GM12878 (cell line): ENCODE measurements at regions not wholly inside any gene's neighbourhood (a gene's known extent, or its start where the extent isn't known, plus 50 kb on each side); places are given as distances from the start of the nearest gene placed in this dataset.

Source experiments
- CBX5 ChIP-seq: sonication (generic); IDR thresholded peaks from 2 replicates; pipeline ENCODE4 v1.6.1; 2016; ENCODE audit warnings: low read depth, moderate library complexity, mild to moderate bottlenecking, inconsistent platforms
- CEBPB ChIP-seq, 2 experiments: fragments of 150-350 bp in 1 of 2; IDR thresholded peaks; 2 replicates each; pipeline ENCODE4 v1.6.1; 2012 to 2014; ENCODE audit warnings: low read depth in 2 of 2, low read length in 2 of 2, borderline replicate concordance in 1 of 2, inconsistent platforms in 1 of 2
- DPF2 ChIP-seq: fragments of 450-650 bp; IDR thresholded peaks from 2 replicates; pipeline ENCODE4 v1.6.1; 2017; ENCODE audit warnings: mild to moderate bottlenecking
- EZH2 ChIP-seq: IDR thresholded peaks from 2 replicates; pipeline ENCODE4 v1.6.1; 2012; ENCODE audit warnings: low read depth, mild to moderate bottlenecking, control low read depth, inconsistent platforms, low read length, borderline replicate concordance; ENCODE audit not compliant: control insufficient read depth
- JUND ChIP-seq: IDR thresholded peaks from 2 replicates; pipeline ENCODE4 v1.6.1; 2012; ENCODE audit warnings: low read depth, mild to moderate bottlenecking, low read length, improper control_type of control experiment, moderate library complexity
- POLR2A ChIP-seq: IDR thresholded peaks from 2 replicates; pipeline ENCODE4 v1.6.1; 2011; ENCODE audit warnings: low read depth, mild to moderate bottlenecking, low read length
- POLR2AphosphoS5 ChIP-seq: IDR thresholded peaks from 2 replicates; pipeline ENCODE4 v1.6.1; 2011; ENCODE audit warnings: mild to moderate bottlenecking, low read length, inconsistent platforms
- TAF1 ChIP-seq: IDR thresholded peaks from 2 replicates; pipeline ENCODE4 v1.6.1; 2011; ENCODE audit warnings: mild to moderate bottlenecking, low read depth, low read length, borderline replicate concordance
- TF ChIP-seq, protein P1 (sequence below): fragments of 150-350 bp; IDR thresholded peaks from 2 replicates; pipeline ENCODE4 v1.6.1; 2014; ENCODE audit warnings: mild to moderate bottlenecking, low read depth, low read length
- TF ChIP-seq, protein P2 (sequence below): IDR thresholded peaks from 2 replicates; pipeline ENCODE4 v1.6.1; 2011; ENCODE audit warnings: low read depth, mild to moderate bottlenecking, low read length, moderate library complexity, borderline replicate concordance; ENCODE audit errors: extremely low read depth
- TF ChIP-seq, protein P3 (sequence below), 3 experiments: IDR thresholded peaks in 2 of 3; conservative IDR thresholded peaks in 1 of 3; 2 replicates each; pipeline ENCODE4 v1.5.1; 2011; ENCODE audit warnings: low read depth in 3 of 3, low read length in 3 of 3, mild to moderate bottlenecking in 3 of 3, control low read depth in 2 of 3, moderate library complexity in 2 of 3, inconsistent platforms in 1 of 3, mixed read lengths in 1 of 3; ENCODE audit not compliant: control insufficient read depth in 2 of 3, insufficient read depth in 1 of 3; ENCODE audit errors: extremely low read depth in 1 of 3

DNA sequence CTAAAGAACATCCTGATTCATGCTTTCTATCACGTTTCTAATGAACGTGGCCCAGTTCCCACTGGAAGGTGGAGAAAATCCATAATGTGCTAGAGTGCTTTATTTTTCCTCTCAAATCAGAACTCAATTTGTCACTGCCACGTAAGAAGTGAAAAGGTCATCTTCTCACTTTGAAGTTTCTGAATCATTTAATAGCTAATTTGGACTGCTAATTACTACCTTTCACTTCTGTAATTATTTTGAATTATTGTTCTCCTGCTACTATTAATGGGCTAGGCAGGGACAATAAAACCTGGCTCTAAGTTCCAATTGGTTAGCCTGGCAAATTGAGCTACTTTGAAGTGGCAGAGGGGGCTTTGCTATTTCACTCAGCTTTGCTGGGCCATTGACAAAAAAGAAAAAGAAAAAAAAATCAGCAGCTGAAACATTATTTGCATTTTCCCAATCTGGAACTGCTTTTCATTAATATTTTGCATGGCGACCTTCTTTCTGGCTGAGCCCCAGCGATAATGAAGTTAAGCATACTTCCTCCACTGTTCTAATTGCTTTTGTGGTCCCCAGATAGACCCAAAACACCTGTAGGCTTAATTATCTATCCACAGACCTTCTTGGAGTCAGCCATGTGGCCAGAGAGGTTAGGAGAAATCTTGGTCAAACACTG is 264.2 kb downstream of the SEC23IP start:
- TF ChIP-seq, protein P1, sequence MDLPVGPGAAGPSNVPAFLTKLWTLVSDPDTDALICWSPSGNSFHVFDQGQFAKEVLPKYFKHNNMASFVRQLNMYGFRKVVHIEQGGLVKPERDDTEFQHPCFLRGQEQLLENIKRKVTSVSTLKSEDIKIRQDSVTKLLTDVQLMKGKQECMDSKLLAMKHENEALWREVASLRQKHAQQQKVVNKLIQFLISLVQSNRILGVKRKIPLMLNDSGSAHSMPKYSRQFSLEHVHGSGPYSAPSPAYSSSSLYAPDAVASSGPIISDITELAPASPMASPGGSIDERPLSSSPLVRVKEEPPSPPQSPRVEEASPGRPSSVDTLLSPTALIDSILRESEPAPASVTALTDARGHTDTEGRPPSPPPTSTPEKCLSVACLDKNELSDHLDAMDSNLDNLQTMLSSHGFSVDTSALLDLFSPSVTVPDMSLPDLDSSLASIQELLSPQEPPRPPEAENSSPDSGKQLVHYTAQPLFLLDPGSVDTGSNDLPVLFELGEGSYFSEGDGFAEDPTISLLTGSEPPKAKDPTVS, result no peak
- TF ChIP-seq, protein P2, sequence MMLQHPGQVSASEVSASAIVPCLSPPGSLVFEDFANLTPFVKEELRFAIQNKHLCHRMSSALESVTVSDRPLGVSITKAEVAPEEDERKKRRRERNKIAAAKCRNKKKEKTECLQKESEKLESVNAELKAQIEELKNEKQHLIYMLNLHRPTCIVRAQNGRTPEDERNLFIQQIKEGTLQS, result no peak
- TF ChIP-seq TAF1 (no peak), JUND (no peak), CEBPB (IDR thresholded peaks at IDR 0.05; ENCODE audit: borderline replicate concordance in 1 of 2, low read depth in 2 of 2, low read length in 2 of 2) (no peak), EZH2 (no peak), POLR2A (no peak), DPF2 (peak; percentile 91), POLR2AphosphoS5 (no peak), CBX5 (no peak)
- TF ChIP-seq, protein P3, sequence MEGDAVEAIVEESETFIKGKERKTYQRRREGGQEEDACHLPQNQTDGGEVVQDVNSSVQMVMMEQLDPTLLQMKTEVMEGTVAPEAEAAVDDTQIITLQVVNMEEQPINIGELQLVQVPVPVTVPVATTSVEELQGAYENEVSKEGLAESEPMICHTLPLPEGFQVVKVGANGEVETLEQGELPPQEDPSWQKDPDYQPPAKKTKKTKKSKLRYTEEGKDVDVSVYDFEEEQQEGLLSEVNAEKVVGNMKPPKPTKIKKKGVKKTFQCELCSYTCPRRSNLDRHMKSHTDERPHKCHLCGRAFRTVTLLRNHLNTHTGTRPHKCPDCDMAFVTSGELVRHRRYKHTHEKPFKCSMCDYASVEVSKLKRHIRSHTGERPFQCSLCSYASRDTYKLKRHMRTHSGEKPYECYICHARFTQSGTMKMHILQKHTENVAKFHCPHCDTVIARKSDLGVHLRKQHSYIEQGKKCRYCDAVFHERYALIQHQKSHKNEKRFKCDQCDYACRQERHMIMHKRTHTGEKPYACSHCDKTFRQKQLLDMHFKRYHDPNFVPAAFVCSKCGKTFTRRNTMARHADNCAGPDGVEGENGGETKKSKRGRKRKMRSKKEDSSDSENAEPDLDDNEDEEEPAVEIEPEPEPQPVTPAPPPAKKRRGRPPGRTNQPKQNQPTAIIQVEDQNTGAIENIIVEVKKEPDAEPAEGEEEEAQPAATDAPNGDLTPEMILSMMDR (IDR thresholded peaks at IDR 0.05 in 2 of 3, conservative IDR thresholded peaks at IDR 0.05 in 1 of 3; ENCODE audit: control insufficient read depth in 2 of 3, extremely low read depth in 1 of 3, insufficient read depth in 1 of 3, low read depth in 3 of 3, low read length in 3 of 3), result no peak
